Astrocyte (in vitro differentiated cells and primary cell): ENCODE measurements at regions not wholly inside any gene's neighbourhood (a gene's known extent, or its start where the extent isn't known, plus 50 kb on each side); places are given as distances from the start of the nearest gene placed in this dataset.

Experiments used
- CTCF ChIP-seq: IDR thresholded peaks from 2 replicates; pipeline ENCODE4 v1.5.1; 2011; ENCODE audit warnings: low read depth, mild to moderate bottlenecking, inconsistent platforms, low read length, moderate library complexity; ENCODE audit not compliant: insufficient read depth
- EZH2 ChIP-seq: IDR thresholded peaks from 2 replicates; pipeline ENCODE4 v1.6.1; 2012; ENCODE audit warnings: mild to moderate bottlenecking, low read length, inconsistent platforms; ENCODE audit not compliant: insufficient read depth

GRCh38 chr5:124812771-124813358, 66.4 kb upstream of the ZNF608 start:
- no peak for TF ChIP-seq CTCF
- no peak for TF ChIP-seq EZH2
